ENCODE measurements at regions not wholly inside any gene's neighbourhood (a gene's known extent, or its start where the extent isn't known, plus 50 kb on each side); places are given as distances from the start of the nearest gene placed in this dataset.

GRCh38 chr14:31930493-31931240 lies 146.4 kb upstream of the ARHGAP5 start:
- no peak for TF ChIP-seq OSR1 (CRISPR knock-in tag; IDR thresholded peaks at IDR 0.05)
- TF ChIP-seq PATZ1 (CRISPR knock-in tag; IDR thresholded peaks at IDR 0.05; ENCODE audit: borderline replicate concordance) = no peak
- TF ChIP-seq GLIS3 (CRISPR knock-in tag; IDR thresholded peaks at IDR 0.05) = no peak
- no peak for TF ChIP-seq TSHZ2 (CRISPR knock-in tag; IDR thresholded peaks at IDR 0.05)
- no peak for TF ChIP-seq BACH2 (CRISPR knock-in tag; IDR thresholded peaks at IDR 0.05; ENCODE audit: borderline replicate concordance)
- TF ChIP-seq POU6F1 (CRISPR knock-in tag; IDR thresholded peaks at IDR 0.05; ENCODE audit: borderline replicate concordance, low read depth) = no peak
- no peak for TF ChIP-seq CSRNP3 (CRISPR knock-in tag; IDR thresholded peaks at IDR 0.05)
- no peak for TF ChIP-seq CSDC2 (CRISPR knock-in tag; IDR thresholded peaks at IDR 0.05)
- TF ChIP-seq ZFP30 (CRISPR knock-in tag; IDR thresholded peaks at IDR 0.05) = no peak
